GM12878 (cell line): ENCODE measurements at regions not wholly inside any gene's neighbourhood (a gene's known extent, or its start where the extent isn't known, plus 50 kb on each side); places are given as distances from the start of the nearest gene placed in this dataset.

Experiments
- ATAC-seq: fragments of 200-7000 bp; cut with Tn5 transposase; 3 replicates; pipeline ENCODE4 v1.9.1; 2020; ENCODE audit warnings: mild to moderate bottlenecking, moderate library complexity
- BruUV-seq: library from RNA; stranded (reverse); fragments of 400-500 nt; replicated peaks from 2 replicates; lab custom pipeline; 2021; lab: Mats Ljungman, UMichigan
- CTCF ChIA-PET: fragments of 300-600 bp; sonication (Branson Sonifier 250); formaldehyde crosslinking; extraction: SDS; loops from one replicate; lab custom pipeline; 2021; ENCODE audit warnings: inconsistent platforms; lab: Yijun Ruan, JAX
- POLR2A ChIA-PET: fragments of 350-600 bp; formaldehyde crosslinking; extraction: SDS; loops from one replicate; lab custom pipeline; 2021; ENCODE audit warnings: inconsistent platforms; lab: Charles Lee
- RAD21 ChIA-PET: fragments of 300-600 bp; sonication (Branson Sonifier 250); formaldehyde crosslinking; loops from one replicate; lab custom pipeline; 2023; ENCODE audit warnings: antibody characterized with exemption; ENCODE audit not compliant: unreplicated experiment; lab: Charles Lee
- SMC1A ChIA-PET: fragments of 300-600 bp; sonication (Branson Sonifier 250); formaldehyde crosslinking; loops from one replicate; lab custom pipeline; 2023; ENCODE audit not compliant: unreplicated experiment, uncharacterized antibody; lab: Charles Lee
- DNase-seq: peaks from one replicate; pipeline ENCODE4 v3.0.0-alpha.2; 2011; ENCODE audit warnings: low read depth, low spot score
- FAIRE-seq: peaks from 3 replicates; lab custom pipeline; 2011; peaks lifted over from hg19 to GRCh38; lab: Jason Lieb, UNC
- H2AFZ ChIP-seq: 2 replicates; pipeline ENCODE4 v1.6.0; 2011; ENCODE audit warnings: low read depth, low read length, control low read depth; ENCODE audit not compliant: control insufficient read depth
- H3K27ac ChIP-seq: 2 replicates; pipeline ENCODE4 v1.5.1; 2011; ENCODE audit warnings: control low read depth; ENCODE audit not compliant: control insufficient read depth, insufficient read depth
- H3K27me3 ChIP-seq, 2 experiments: replicated peaks in 1 of 2; 2 replicates each; pipeline versions ENCODE4 v1.6.0 to v1.6.1; 2011; ENCODE audit warnings: low read length in 1 of 2; ENCODE audit not compliant: control insufficient read depth in 2 of 2, insufficient read depth in 2 of 2
- H3K36me3 ChIP-seq, 2 experiments: 2 replicates each; pipeline ENCODE4 v1.5.1; 2011; ENCODE audit warnings: low read length in 1 of 2; ENCODE audit not compliant: control insufficient read depth in 2 of 2, insufficient read depth in 2 of 2
- H3K4me1 ChIP-seq: 2 replicates; pipeline ENCODE4 v1.6.1; 2011; ENCODE audit warnings: mild to moderate bottlenecking, low read length, moderate library complexity, mixed read lengths; ENCODE audit not compliant: control insufficient read depth, insufficient read depth
- H3K4me2 ChIP-seq: 2 replicates; pipeline ENCODE4 v1.6.0; 2011; ENCODE audit warnings: control low read depth; ENCODE audit not compliant: control insufficient read depth, insufficient read depth
- H3K4me3 ChIP-seq: fragments of 200-600 bp; sonication (generic); 2 replicates; pipeline ENCODE4 v1.5.1; 2016
- H3K79me2 ChIP-seq: 2 replicates; pipeline ENCODE4 v1.6.0; 2011; ENCODE audit warnings: low read length; ENCODE audit not compliant: control insufficient read depth, insufficient read depth
- H3K9ac ChIP-seq: 2 replicates; pipeline ENCODE4 v1.8.0; 2011; ENCODE audit warnings: low read length, control low read depth, mixed read lengths; ENCODE audit not compliant: control insufficient read depth, insufficient read depth
- H3K9me3 ChIP-seq: replicated peaks from 3 replicates; pipeline ENCODE4 v1.5.1; 2011; ENCODE audit warnings: mild to moderate bottlenecking, low read length; ENCODE audit not compliant: control insufficient read depth, insufficient read depth
- H4K20me1 ChIP-seq: 2 replicates; pipeline ENCODE4 v1.6.0; 2011; ENCODE audit not compliant: control insufficient read depth, insufficient read depth
- ASH2L ChIP-seq: fragments of 300-600, 200-600 bp; sonication (generic); IDR thresholded peaks from 2 replicates; pipeline ENCODE4 v1.6.1; 2017; ENCODE audit warnings: low read depth, mild to moderate bottlenecking, borderline replicate concordance
- CHD4 ChIP-seq: fragments of 200-600 bp; sonication (generic); IDR thresholded peaks from 2 replicates; pipeline ENCODE4 v1.6.1; 2016; ENCODE audit warnings: mild to moderate bottlenecking
- ETV6 ChIP-seq, 2 experiments: fragments of 450-650 bp in 1 of 2; IDR thresholded peaks in 1 of 2; conservative IDR thresholded peaks in 1 of 2; 2 replicates each; pipeline ENCODE4 v1.6.1; 2014; ENCODE audit warnings: antibody characterized with exemption in 1 of 2, borderline replicate concordance in 1 of 2, low read depth in 1 of 2, mild to moderate bottlenecking in 1 of 2, moderate library complexity in 1 of 2
- HDAC2 ChIP-seq: fragments of 200-600 bp; sonication (generic); IDR thresholded peaks from 2 replicates; pipeline ENCODE4 v1.6.1; 2017
- IRF3 ChIP-seq: fragments of 450-650 bp; IDR thresholded peaks from 2 replicates; pipeline ENCODE4 v1.6.1; 2014; ENCODE audit warnings: mild to moderate bottlenecking
- MTA3 ChIP-seq: IDR thresholded peaks from 2 replicates; pipeline ENCODE4 v1.6.1; 2012; ENCODE audit warnings: low read length, inconsistent platforms, borderline replicate concordance
- POLR2A ChIP-seq: IDR thresholded peaks from 2 replicates; pipeline ENCODE4 v1.6.1; 2011; ENCODE audit warnings: low read depth, mild to moderate bottlenecking, low read length
- TARDBP ChIP-seq: IDR thresholded peaks from 2 replicates; pipeline ENCODE4 v1.6.1; 2016; ENCODE audit warnings: borderline replicate concordance
- ZNF622 ChIP-seq: fragments of 450-650 bp; IDR thresholded peaks from 2 replicates; pipeline ENCODE4 v1.6.1; 2017; ENCODE audit warnings: mild to moderate bottlenecking, inconsistent platforms
- ZZZ3 ChIP-seq: IDR thresholded peaks from 2 replicates; pipeline ENCODE4 v1.6.1; 2011; ENCODE audit warnings: low read depth; ENCODE audit not compliant: control insufficient read depth, insufficient read length
- WGBS: methylation state at CpG from one replicate; pipeline ENCODE4 v1.1.6; 2016; ENCODE audit warnings: low lambda C conversion rate; ENCODE audit not compliant: insufficient replicate concordance, insufficient coverage; ENCODE audit errors: missing lambda C conversion rate; 5-methylcytosine and 5-hydroxymethylcytosine counted together
- in situ Hi-C: fragments of 300-500 bp; cut with MboI; formaldehyde crosslinking; loops from 9 replicates; pipeline ENCODE4 v1.14.3; 2018; ENCODE audit warnings: mixed read lengths
- intact Hi-C: fragments of 100-400 bp; cut with micrococcal nuclease; formaldehyde crosslinking; loops from one replicate; pipeline ENCODE4 v1.14.2; 2022; ENCODE audit not compliant: unreplicated experiment
- TF ChIP-seq, protein P1 (sequence below): IDR thresholded peaks from 2 replicates; pipeline ENCODE4 v1.6.1; 2011; ENCODE audit warnings: low read depth, low read length, improper control_type of control experiment, borderline replicate concordance
- TF ChIP-seq, protein P2 (sequence below): IDR thresholded peaks from 2 replicates; pipeline ENCODE4 v1.6.1; 2011; ENCODE audit warnings: low read depth, mild to moderate bottlenecking, low read length, moderate library complexity, borderline replicate concordance; ENCODE audit errors: extremely low read depth
- TF ChIP-seq, protein P3 (sequence below): IDR thresholded peaks from 2 replicates; pipeline ENCODE4 v1.6.1; 2012; ENCODE audit warnings: low read length, inconsistent platforms

DNA sequence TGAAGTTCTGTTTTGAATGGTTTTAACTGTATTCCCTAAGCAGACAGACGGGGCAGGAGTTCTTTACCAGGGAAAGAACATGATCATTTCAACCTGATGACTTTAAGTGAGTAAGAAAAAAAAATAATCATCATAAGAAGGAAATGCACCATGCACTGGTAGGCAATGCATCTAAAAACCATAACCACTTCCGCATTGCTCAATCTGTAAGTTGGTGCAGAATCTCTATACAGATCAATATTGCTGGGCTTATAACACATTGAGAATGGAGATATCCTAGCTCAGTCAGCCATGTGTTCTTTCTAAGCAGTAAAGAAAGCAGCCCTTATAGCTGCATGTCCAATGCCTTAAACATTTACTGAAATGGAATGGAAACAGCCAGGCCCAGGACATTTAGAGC is 407.1 kb upstream of the DMAC1 start:
- DNase-seq, result no peak
- Histone ChIP-seq H3K4me3 (no peak overlapping the region), H3K4me1 (no peaks in the 10 kb centered on the region), H3K79me2 (no peaks in the 10 kb centered on the region), H2AFZ (no peak overlapping the region), H3K9me3 (no peaks in the 10 kb centered on the region), H3K36me3 (no peaks in the 10 kb centered on the region), H3K9ac (no peak overlapping the region), H3K27me3 (no peaks in the 10 kb centered on the region), H4K20me1 (no peaks in the 10 kb centered on the region), H3K27ac (no peak overlapping the region), H3K4me2 (no peak overlapping the region)
- BruUV-seq, result no TSS peak
- CTCF ChIA-PET, result no interaction called here
- RAD21 ChIA-PET, result no interaction called here
- no peak for FAIRE-seq
- TF ChIP-seq ZNF622 (no peak), ASH2L (no peak), ZZZ3 (no peak), POLR2A (no peak), CHD4 (no peak), MTA3 (no peak), IRF3 (no peak), ETV6 (conservative IDR thresholded peaks at IDR 0.05 in 1 of 2, IDR thresholded peaks at IDR 0.05 in 1 of 2; ENCODE audit: borderline replicate concordance in 1 of 2, low read depth in 1 of 2) (no peak), TARDBP (no peak), HDAC2 (no peak)
- TF ChIP-seq, protein P1, sequence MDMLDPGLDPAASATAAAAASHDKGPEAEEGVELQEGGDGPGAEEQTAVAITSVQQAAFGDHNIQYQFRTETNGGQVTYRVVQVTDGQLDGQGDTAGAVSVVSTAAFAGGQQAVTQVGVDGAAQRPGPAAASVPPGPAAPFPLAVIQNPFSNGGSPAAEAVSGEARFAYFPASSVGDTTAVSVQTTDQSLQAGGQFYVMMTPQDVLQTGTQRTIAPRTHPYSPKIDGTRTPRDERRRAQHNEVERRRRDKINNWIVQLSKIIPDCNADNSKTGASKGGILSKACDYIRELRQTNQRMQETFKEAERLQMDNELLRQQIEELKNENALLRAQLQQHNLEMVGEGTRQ, result no peak
- TF ChIP-seq, protein P2, sequence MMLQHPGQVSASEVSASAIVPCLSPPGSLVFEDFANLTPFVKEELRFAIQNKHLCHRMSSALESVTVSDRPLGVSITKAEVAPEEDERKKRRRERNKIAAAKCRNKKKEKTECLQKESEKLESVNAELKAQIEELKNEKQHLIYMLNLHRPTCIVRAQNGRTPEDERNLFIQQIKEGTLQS, result no peak
- TF ChIP-seq, protein P3, sequence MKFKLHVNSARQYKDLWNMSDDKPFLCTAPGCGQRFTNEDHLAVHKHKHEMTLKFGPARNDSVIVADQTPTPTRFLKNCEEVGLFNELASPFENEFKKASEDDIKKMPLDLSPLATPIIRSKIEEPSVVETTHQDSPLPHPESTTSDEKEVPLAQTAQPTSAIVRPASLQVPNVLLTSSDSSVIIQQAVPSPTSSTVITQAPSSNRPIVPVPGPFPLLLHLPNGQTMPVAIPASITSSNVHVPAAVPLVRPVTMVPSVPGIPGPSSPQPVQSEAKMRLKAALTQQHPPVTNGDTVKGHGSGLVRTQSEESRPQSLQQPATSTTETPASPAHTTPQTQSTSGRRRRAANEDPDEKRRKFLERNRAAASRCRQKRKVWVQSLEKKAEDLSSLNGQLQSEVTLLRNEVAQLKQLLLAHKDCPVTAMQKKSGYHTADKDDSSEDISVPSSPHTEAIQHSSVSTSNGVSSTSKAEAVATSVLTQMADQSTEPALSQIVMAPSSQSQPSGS, result no peak
- in situ Hi-C loops (no loop called here), intact Hi-C loops (no loop called here)
- ATAC-seq, result no peak
- SMC1A ChIA-PET, result no interaction called here
- POLR2A ChIA-PET, result no interaction called here
- 10% methylated on average over 2 of the region's 2 CpGs for WGBS
